Astrocyte (in vitro differentiated cells and primary cell): ENCODE measurements at regions not wholly inside any gene's neighbourhood (a gene's known extent, or its start where the extent isn't known, plus 50 kb on each side); places are given as distances from the start of the nearest gene placed in this dataset.

Experiments used
- DNase-seq: peaks from one replicate; pipeline ENCODE4 v3.0.0-alpha.2; 2010; ENCODE audit warnings: low read depth
- FAIRE-seq: peaks from 2 replicates; lab custom pipeline; 2011; peaks lifted over from hg19 to GRCh38; lab: Jason Lieb, UNC
- H2AFZ ChIP-seq: 2 replicates; pipeline ENCODE4 v1.6.0; 2012; ENCODE audit warnings: low read depth, low read length, inconsistent platforms
- H3K27ac ChIP-seq: 2 replicates; pipeline ENCODE4 v1.5.1; 2011; ENCODE audit warnings: low read depth, low read length, inconsistent platforms
- H3K27me3 ChIP-seq: 2 replicates; pipeline ENCODE4 v1.6.0; 2011; ENCODE audit warnings: low read length, inconsistent platforms; ENCODE audit not compliant: insufficient read depth
- H3K36me3 ChIP-seq: 2 replicates; pipeline ENCODE4 v1.5.1; 2011; ENCODE audit warnings: low read length, inconsistent platforms; ENCODE audit not compliant: insufficient read depth
- H3K4me1 ChIP-seq: 2 replicates; pipeline ENCODE4 v1.5.1; 2011; ENCODE audit warnings: low read length, inconsistent platforms; ENCODE audit not compliant: insufficient read depth
- H3K4me2 ChIP-seq: 2 replicates; pipeline ENCODE4 v1.6.0; 2012; ENCODE audit warnings: low read length, inconsistent platforms
- H3K4me3 ChIP-seq: 2 replicates; pipeline ENCODE4 v1.5.1; 2011; ENCODE audit warnings: low read depth, mild to moderate bottlenecking, low read length, inconsistent platforms; ENCODE audit not compliant: insufficient read depth
- H3K79me2 ChIP-seq: 2 replicates; pipeline ENCODE4 v1.6.0; 2012; ENCODE audit warnings: mild to moderate bottlenecking, low read length, inconsistent platforms; ENCODE audit not compliant: insufficient read depth
- H3K9ac ChIP-seq: 2 replicates; pipeline ENCODE4 v1.6.0; 2012; ENCODE audit warnings: mild to moderate bottlenecking, low read length, inconsistent platforms
- H3K9me3 ChIP-seq: 2 replicates; pipeline ENCODE4 v1.5.1; 2012; ENCODE audit warnings: low read depth, mild to moderate bottlenecking, low read length, inconsistent platforms; ENCODE audit not compliant: insufficient read depth
- H4K20me1 ChIP-seq: 2 replicates; pipeline ENCODE4 v1.6.0; 2012; ENCODE audit warnings: low read length, inconsistent platforms; ENCODE audit not compliant: insufficient read depth
- H3K27ac Mint-ChIP-seq: one replicate; pipeline ENCODE4 v1.8.0; 2021; ENCODE audit warnings: mild to moderate bottlenecking, mixed read lengths; ENCODE audit not compliant: unreplicated experiment
- H3K27me3 Mint-ChIP-seq: one replicate; pipeline ENCODE4 v1.8.0; 2021; ENCODE audit warnings: low read depth, mixed read lengths; ENCODE audit not compliant: unreplicated experiment
- H3K36me3 Mint-ChIP-seq: one replicate; pipeline ENCODE4 v1.8.0; 2021; ENCODE audit warnings: low read depth, mixed read lengths; ENCODE audit not compliant: unreplicated experiment
- H3K4me1 Mint-ChIP-seq: one replicate; pipeline ENCODE4 v1.8.0; 2021; ENCODE audit warnings: low read depth, mixed read lengths; ENCODE audit not compliant: unreplicated experiment
- H3K4me3 Mint-ChIP-seq: one replicate; pipeline ENCODE4 v1.8.0; 2021; ENCODE audit warnings: mild to moderate bottlenecking, moderate library complexity, mixed read lengths; ENCODE audit not compliant: unreplicated experiment
- H3K9me3 Mint-ChIP-seq: one replicate; pipeline ENCODE4 v1.8.0; 2021; ENCODE audit warnings: mild to moderate bottlenecking, mixed read lengths; ENCODE audit not compliant: unreplicated experiment
- CTCF ChIP-seq: IDR thresholded peaks from 2 replicates; pipeline ENCODE4 v1.5.1; 2011; ENCODE audit warnings: low read depth, mild to moderate bottlenecking, inconsistent platforms, low read length, moderate library complexity; ENCODE audit not compliant: insufficient read depth
- EZH2 ChIP-seq: IDR thresholded peaks from 2 replicates; pipeline ENCODE4 v1.6.1; 2012; ENCODE audit warnings: mild to moderate bottlenecking, low read length, inconsistent platforms; ENCODE audit not compliant: insufficient read depth

GRCh38 chrX:129000797-129001196, 522.5 kb downstream of the SMARCA1 start:
- Histone ChIP-seq H4K20me1 (no peaks in the 10 kb centered on the region), H3K9ac (no peak overlapping the region), H3K9me3 (no peaks in the 10 kb centered on the region), H3K36me3 (no peaks in the 10 kb centered on the region), H3K79me2 (no peaks in the 10 kb centered on the region), H2AFZ (no peak overlapping the region), H3K4me2 (no peak overlapping the region), H3K4me3 (no peak overlapping the region), H3K27me3 (no peaks in the 10 kb centered on the region), H3K4me1 (no peaks in the 10 kb centered on the region), H3K27ac (no peak overlapping the region)
- H3K9me3 Mint-ChIP-seq: peaks cover 1% of the 10 kb centered on the region
- DNase-seq (no peak), FAIRE-seq (peak; percentile 80)
- no peaks in the 10 kb centered on the region for H3K36me3 Mint-ChIP-seq
- no peak for TF ChIP-seq CTCF
- TF ChIP-seq EZH2: no peak
- no peak overlapping the region for H3K27ac Mint-ChIP-seq
- no peaks in the 10 kb centered on the region for H3K27me3 Mint-ChIP-seq
- H3K4me3 Mint-ChIP-seq: no peak overlapping the region
- H3K4me1 Mint-ChIP-seq: peaks cover 2% of the 10 kb centered on the region

- H3K27ac Mint-ChIP-seq: no peak overlapping the region
Measured at GRCh38 chrX:129000018-129000417, 523.3 kb downstream of the SMARCA1 start.

More at GRCh38 chrX:129000018-129000417, 523.3 kb downstream of the SMARCA1 start:
- Histone ChIP-seq H3K36me3 (no peaks in the 10 kb centered on the region), H3K27ac (no peak overlapping the region), H3K9me3 (no peaks in the 10 kb centered on the region), H4K20me1 (no peaks in the 10 kb centered on the region), H3K9ac (no peak overlapping the region), H3K27me3 (no peaks in the 10 kb centered on the region), H3K4me1 (no peaks in the 10 kb centered on the region), H2AFZ (no peak overlapping the region), H3K4me2 (no peak overlapping the region), H3K79me2 (no peaks in the 10 kb centered on the region), H3K4me3 (no peak overlapping the region)
- no peak for DNase-seq
- no peak overlapping the region for H3K4me3 Mint-ChIP-seq
- no peaks in the 10 kb centered on the region for H3K36me3 Mint-ChIP-seq
- peak; percentile 41 for FAIRE-seq
- peaks cover 2% of the 10 kb centered on the region for H3K4me1 Mint-ChIP-seq
- H3K9me3 Mint-ChIP-seq: peaks cover 1% of the 10 kb centered on the region
- TF ChIP-seq EZH2 (no peak), CTCF (no peak)
- no peaks in the 10 kb centered on the region for H3K27me3 Mint-ChIP-seq
